OCI-LY3 (cell line): ENCODE measurements at regions not wholly inside any gene's neighbourhood (a gene's known extent, or its start where the extent isn't known, plus 50 kb on each side); places are given as distances from the start of the nearest gene placed in this dataset.

Source experiments
- CTCF ChIP-seq: fragments of 200-600, 300-600 bp; sonication (generic); IDR thresholded peaks from 2 replicates; pipeline ENCODE4 v1.5.1; 2014; ENCODE audit warnings: antibody characterized with exemption, low read length, low read depth
- EZH2phosphoT487 ChIP-seq: fragments of 200-600 bp; shearing (Covaris generic); IDR thresholded peaks from 2 replicates; pipeline ENCODE4 v1.6.1; 2018; ENCODE audit warnings: antibody characterized with exemption, mixed run types, low read depth

- TF ChIP-seq CTCF (no peak), EZH2phosphoT487 (no peak)
These were observed 134.6 kb upstream of the PPP1R26 start for GRCh38 chr9:135344915-135345500.
